Uterus (tissue), 3 donors: ENCODE measurements at regions not wholly inside any gene's neighbourhood (a gene's known extent, or its start where the extent isn't known, plus 50 kb on each side); places are given as distances from the start of the nearest gene placed in this dataset.

Experiments
- DNase-seq, 2 donors: peaks; one replicate each; pipeline ENCODE4 v3.0.0-alpha.2; 2019 to 2020
- H3K27ac ChIP-seq, 2 donors: fragments of 200-600 bp; sonication (generic); 1 replicate in 1 of 2; 2 replicates in 1 of 2; pipeline ENCODE4 v1.5.1; 2016 to 2018
- H3K27me3 ChIP-seq, 2 donors: fragments of 200-600 bp; sonication (generic); one replicate each; pipeline ENCODE4 v1.5.1; 2018 to 2019; ENCODE audit warnings: control low read depth in 1 of 2
- H3K36me3 ChIP-seq, 2 donors: fragments of 200-600 bp; sonication (generic); one replicate each; pipeline ENCODE4 v1.5.1; 2019; ENCODE audit warnings: control low read depth in 1 of 2
- H3K4me1 ChIP-seq, 2 donors: fragments of 200-600 bp; sonication (generic); one replicate each; pipeline ENCODE4 v1.5.1; 2018 to 2019; ENCODE audit warnings: control low read depth in 1 of 2
- H3K4me3 ChIP-seq, 2 donors: fragments of 200-600 bp; sonication (generic); 1 replicate in 1 of 2; 2 replicates in 1 of 2; pipeline ENCODE4 v1.5.1; 2018 to 2019; ENCODE audit warnings: mild to moderate bottlenecking in 1 of 2
- H3K9me3 ChIP-seq, 2 donors: fragments of 200-600 bp; sonication (generic); one replicate each; pipeline ENCODE4 v1.5.1; 2019; ENCODE audit warnings: control low read depth in 1 of 2
- CTCF ChIP-seq, 4 experiments: fragments of 200-600 bp in 2 of 4; fragments of 450-650 bp in 2 of 4; sonication (generic) in 2 of 4; IDR thresholded peaks; one replicate each; pipeline ENCODE4 v1.5.1; 2016 to 2019; ENCODE audit warnings: antibody characterized with exemption in 4 of 4, mild to moderate bottlenecking in 2 of 4, moderate library complexity in 1 of 4
- POLR2A ChIP-seq, 2 donors: fragments of 450-650 bp; IDR thresholded peaks; one replicate each; pipeline ENCODE4 v1.6.1; 2016; ENCODE audit warnings: antibody characterized with exemption in 2 of 2, mild to moderate bottlenecking in 1 of 2, moderate library complexity in 1 of 2
- intact Hi-C: fragments of 100-400 bp; cut with DNase I; formaldehyde crosslinking; loops from one replicate; pipeline ENCODE4 v1.15.1; 2023; ENCODE audit warnings: low total_unique reads
- donor health status: DM: yes; HTN: yes; CAD: no.

GRCh38 chr1:96028071-96028470 lies 693.5 kb upstream of the PTBP2 start:
- no peaks in the 10 kb centered on the region for H3K27me3 ChIP-seq
- no peak for TF ChIP-seq POLR2A (IDR thresholded peaks at IDR 0.05)
- TF ChIP-seq CTCF (IDR thresholded peaks at IDR 0.05) = no peak
- H3K36me3 ChIP-seq = no peaks in the 10 kb centered on the region
- DNase-seq = no peak
- intact Hi-C loops = no loop called here
- H3K4me1 ChIP-seq = no peaks in the 10 kb centered on the region
- H3K27ac ChIP-seq = no peak overlapping the region
- no peaks in the 10 kb centered on the region for H3K9me3 ChIP-seq
- H3K4me3 ChIP-seq = no peak overlapping the region

DNA sequence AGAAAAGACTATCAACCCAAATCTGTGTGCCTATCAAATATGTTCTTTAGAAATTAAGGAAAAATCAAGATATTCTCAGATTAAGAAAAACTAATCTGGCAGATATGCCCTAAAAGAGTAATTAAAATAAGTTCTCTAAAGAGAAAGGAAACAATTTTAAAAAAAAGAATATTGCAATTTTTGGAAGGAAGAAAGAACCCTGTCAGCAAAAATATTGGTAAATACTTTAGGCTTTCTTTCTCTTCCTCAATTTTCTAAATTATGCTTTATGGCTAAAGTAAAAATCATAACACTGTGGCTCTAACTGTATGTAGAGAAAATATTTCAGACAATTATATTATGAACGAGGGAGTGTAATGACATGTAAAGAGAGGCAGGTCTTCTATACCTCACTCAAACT lies 691.3 kb upstream of the PTBP2 start:
- Histone ChIP-seq H3K4me3 (no peak overlapping the region), H3K36me3 (no peaks in the 10 kb centered on the region), H3K9me3 (no peaks in the 10 kb centered on the region), H3K27me3 (no peaks in the 10 kb centered on the region), H3K4me1 (no peaks in the 10 kb centered on the region), H3K27ac (no peak overlapping the region)
- intact Hi-C loops = no loop called here
- no peak for TF ChIP-seq POLR2A (IDR thresholded peaks at IDR 0.05)
- TF ChIP-seq CTCF (IDR thresholded peaks at IDR 0.05) = no peak
- no peak for DNase-seq

DNA sequence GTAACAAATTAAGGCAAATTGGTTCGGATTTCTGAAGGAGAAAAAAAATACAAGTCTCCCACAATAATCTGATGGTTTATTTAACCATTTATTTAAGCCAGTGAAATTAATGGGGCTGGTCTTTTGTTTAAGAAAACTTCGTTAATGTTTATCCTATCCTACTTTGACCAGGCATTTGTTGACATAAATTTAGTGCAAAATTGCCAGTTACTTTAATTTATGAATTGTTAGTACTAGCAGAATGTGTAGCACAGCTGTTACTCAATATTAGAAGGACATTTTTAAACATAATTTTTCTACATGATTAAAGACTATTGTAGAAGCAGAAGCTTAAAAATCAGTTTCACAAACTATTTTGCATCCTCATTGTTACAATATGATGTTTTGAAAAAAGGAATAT lies 687.6 kb upstream of the PTBP2 start:
- H3K4me3 ChIP-seq = no peak overlapping the region
- H3K4me1 ChIP-seq = no peaks in the 10 kb centered on the region
- H3K27me3 ChIP-seq = no peaks in the 10 kb centered on the region
- intact Hi-C loops = no loop called here
- no peak for TF ChIP-seq POLR2A (IDR thresholded peaks at IDR 0.05)
- no peak for TF ChIP-seq CTCF (IDR thresholded peaks at IDR 0.05)
- no peaks in the 10 kb centered on the region for H3K9me3 ChIP-seq
- no peak for DNase-seq
- H3K36me3 ChIP-seq = no peaks in the 10 kb centered on the region
- no peak overlapping the region for H3K27ac ChIP-seq

- Histone ChIP-seq H3K4me3 (no peak overlapping the region), H3K4me1 (no peaks in the 10 kb centered on the region), H3K27ac (no peak overlapping the region), H3K9me3 (no peaks in the 10 kb centered on the region), H3K36me3 (no peaks in the 10 kb centered on the region), H3K27me3 (no peaks in the 10 kb centered on the region)
- intact Hi-C loops = no loop called here
- no peak for TF ChIP-seq CTCF (IDR thresholded peaks at IDR 0.05)
- TF ChIP-seq POLR2A (IDR thresholded peaks at IDR 0.05) = no peak
- DNase-seq = no peak
These were observed 684.8 kb upstream of the PTBP2 start for GRCh38 chr1:96036763-96037162.

- H3K4me3 ChIP-seq = no peak overlapping the region
- TF ChIP-seq CTCF (IDR thresholded peaks at IDR 0.05) = no peak
- TF ChIP-seq POLR2A (IDR thresholded peaks at IDR 0.05) = no peak
- intact Hi-C loops = no loop called here
- no peaks in the 10 kb centered on the region for H3K9me3 ChIP-seq
- H3K36me3 ChIP-seq = no peaks in the 10 kb centered on the region
- no peak for DNase-seq
- H3K27ac ChIP-seq = no peak overlapping the region
- no peaks in the 10 kb centered on the region for H3K27me3 ChIP-seq
- H3K4me1 ChIP-seq = no peaks in the 10 kb centered on the region
These were observed 682.9 kb upstream of the PTBP2 start for GRCh38 chr1:96038636-96039035.
